GM23338 (cell line): ENCODE measurements at regions not wholly inside any gene's neighbourhood (a gene's known extent, or its start where the extent isn't known, plus 50 kb on each side); places are given as distances from the start of the nearest gene placed in this dataset.

Experiments used
- ATAC-seq: fragments of 200-7000 bp; cut with Tn5 transposase; 3 replicates; pipeline ENCODE4 v1.9.1; 2020
- DNase-seq: peaks from one replicate; pipeline ENCODE4 v3.0.0-alpha.2; 2015; ENCODE audit warnings: low spot score
- H2AFZ ChIP-seq: fragments of 200-600 bp; sonication (generic); 2 replicates; pipeline ENCODE4 v1.8.0; 2016; ENCODE audit warnings: antibody characterized with exemption, mild to moderate bottlenecking, moderate library complexity
- H3F3A ChIP-seq: fragments of 200-600 bp; sonication (generic); replicated peaks from 2 replicates; pipeline ENCODE4 v1.8.0; 2017; ENCODE audit warnings: antibody characterized with exemption, mixed run types, low read depth
- H3K27ac ChIP-seq: fragments of 200-600 bp; sonication (generic); 2 replicates; pipeline ENCODE4 v1.6.1; 2016; ENCODE audit warnings: low read depth
- H3K27me3 ChIP-seq: fragments of 200-600 bp; sonication (generic); 2 replicates; pipeline ENCODE4 v1.8.0; 2016; ENCODE audit warnings: mild to moderate bottlenecking, mixed run types, moderate library complexity; ENCODE audit not compliant: insufficient read depth
- H3K36me3 ChIP-seq: fragments of 200-600 bp; sonication (generic); 2 replicates; pipeline ENCODE4 v1.8.0; 2016; ENCODE audit warnings: mild to moderate bottlenecking; ENCODE audit not compliant: insufficient read depth
- H3K4me1 ChIP-seq: fragments of 200-600 bp; sonication (generic); 2 replicates; pipeline ENCODE4 v1.8.0; 2016; ENCODE audit warnings: mild to moderate bottlenecking, moderate library complexity; ENCODE audit not compliant: insufficient read depth
- H3K4me2 ChIP-seq: fragments of 200-600 bp; sonication (generic); 2 replicates; pipeline ENCODE4 v1.7.1; 2017; ENCODE audit warnings: mixed run types
- H3K4me3 ChIP-seq: fragments of 200-600 bp; sonication (generic); 2 replicates; pipeline ENCODE4 v1.6.1; 2016; ENCODE audit warnings: mixed run types
- H3K79me2 ChIP-seq: fragments of 200-600 bp; sonication (generic); replicated peaks from 2 replicates; pipeline ENCODE4 v1.8.0; 2017; ENCODE audit warnings: mild to moderate bottlenecking; ENCODE audit not compliant: insufficient read depth
- H3K9me2 ChIP-seq: fragments of 200-600 bp; sonication (generic); 2 replicates; pipeline ENCODE4 v1.8.0; 2017; ENCODE audit not compliant: insufficient read depth
- H4K20me1 ChIP-seq: fragments of 200-600 bp; sonication (generic); replicated peaks from 2 replicates; pipeline ENCODE4 v1.8.0; 2017; ENCODE audit warnings: mild to moderate bottlenecking; ENCODE audit not compliant: insufficient read depth
- H3K27ac Mint-ChIP-seq: 2 replicates; pipeline ENCODE4 v1.8.0; 2020; ENCODE audit warnings: inconsistent platforms, mild to moderate bottlenecking, moderate library complexity, mixed read lengths
- H3K27me3 Mint-ChIP-seq: 3 replicates; pipeline ENCODE4 v1.8.0; 2022; ENCODE audit warnings: low read depth, mild to moderate bottlenecking, moderate library complexity, mixed read lengths, inconsistent platforms; ENCODE audit not compliant: insufficient read depth, poor library complexity
- H3K36me3 Mint-ChIP-seq: 3 replicates; pipeline ENCODE4 v1.8.0; 2021; ENCODE audit warnings: low read depth, mild to moderate bottlenecking, inconsistent platforms, moderate library complexity, mixed read lengths
- H3K4me1 Mint-ChIP-seq: 3 replicates; pipeline ENCODE4 v1.8.0; 2020; ENCODE audit warnings: mild to moderate bottlenecking, inconsistent platforms, mixed read lengths
- H3K4me3 Mint-ChIP-seq: 3 replicates; pipeline ENCODE4 v1.8.0; 2021; ENCODE audit warnings: moderate library complexity, mild to moderate bottlenecking, inconsistent platforms, mixed read lengths
- H3K9me3 Mint-ChIP-seq: 3 replicates; pipeline ENCODE4 v1.8.0; 2020; ENCODE audit warnings: moderate library complexity, mild to moderate bottlenecking, inconsistent platforms, mixed read lengths
- CREB1 ChIP-seq: fragments of 250-450 bp; sonication (Bioruptor Pico); IDR thresholded peaks from 2 replicates; pipeline ENCODE4 v1.5.0; 2020; ENCODE audit warnings: low read depth, mild to moderate bottlenecking, moderate library complexity
- ETS1 ChIP-seq: IDR thresholded peaks from 2 replicates; pipeline ENCODE4 v1.6.1; 2016; ENCODE audit warnings: antibody characterized with exemption
- JUNB ChIP-seq: IDR thresholded peaks from one replicate; pipeline ENCODE4 v1.6.1; 2016; ENCODE audit warnings: antibody characterized with exemption; ENCODE audit not compliant: unreplicated experiment
- NANOG ChIP-seq: IDR thresholded peaks from 2 replicates; pipeline ENCODE4 v1.6.1; 2016; ENCODE audit warnings: antibody characterized with exemption, borderline replicate concordance
- STAT1 ChIP-seq: IDR thresholded peaks from one replicate; pipeline ENCODE4 v1.6.1; 2016; ENCODE audit warnings: antibody characterized with exemption; ENCODE audit not compliant: unreplicated experiment
- ZNF114 ChIP-seq: fragments of 250-450 bp; sonication (Bioruptor Pico); IDR thresholded peaks from 2 replicates; pipeline ENCODE4 v1.5.0; 2020; ENCODE audit warnings: mild to moderate bottlenecking, moderate library complexity
- ZNF331 ChIP-seq: fragments of 250-450 bp; sonication (Bioruptor Pico); IDR thresholded peaks from 2 replicates; pipeline ENCODE4 v1.5.0; 2020; ENCODE audit warnings: low read depth, mild to moderate bottlenecking, moderate library complexity
- ZNF462 ChIP-seq: fragments of 250-450 bp; sonication (Bioruptor Pico); IDR thresholded peaks from 2 replicates; pipeline ENCODE4 v1.5.0; 2020; ENCODE audit warnings: mild to moderate bottlenecking, moderate library complexity

GRCh38 chr6:140917911-140918310, 1214.8 kb upstream of the GJE1 start:
- Histone ChIP-seq H3K4me1 (0 out of 2 replicates have a peak, but pooled peaks cover under 1% of the 10 kb centered on the region), H3K9me2 (no peaks in the 10 kb centered on the region), H3K27ac (no peak overlapping the region), H3K4me2 (no peak overlapping the region), H4K20me1 (no peaks in the 10 kb centered on the region), H3K36me3 (no peaks in the 10 kb centered on the region), H3F3A (no peaks in the 10 kb centered on the region), H3K4me3 (no peak overlapping the region), H3K27me3 (no peaks in the 10 kb centered on the region), H2AFZ (0 out of 2 replicates have a peak overlapping the region, but pooled peaks have one; percentile 29), H3K79me2 (no peaks in the 10 kb centered on the region)
- Mint-ChIP-seq H3K4me3 (no peak overlapping the region), H3K9me3 (peaks cover 2% of the 10 kb centered on the region; the same call in 1 of the 3 replicates), H3K36me3 (no peaks in the 10 kb centered on the region; the same call in 1 of the 3 replicates), H3K27ac (no peak overlapping the region), H3K4me1 (no peaks in the 10 kb centered on the region), H3K27me3 (peaks cover 3% of the 10 kb centered on the region)
- DNase-seq (no peak), ATAC-seq (no peak)
- TF ChIP-seq ZNF462 (CRISPR knock-in tag), result no peak
- TF ChIP-seq ETS1, result no peak
- TF ChIP-seq ZNF331 (CRISPR knock-in tag), result no peak
- no peak for TF ChIP-seq CREB1 (CRISPR knock-in tag)

- DNase-seq (no peak), ATAC-seq (no peak)
- Histone ChIP-seq H4K20me1 (no peaks in the 10 kb centered on the region), H3K4me3 (no peak overlapping the region), H3K27ac (no peak overlapping the region), H3K79me2 (no peaks in the 10 kb centered on the region), H2AFZ (no peak overlapping the region), H3K4me2 (no peak overlapping the region), H3K4me1 (peaks cover 6% of the 10 kb centered on the region; the same call in 1 of the 2 replicates), H3K9me2 (no peaks in the 10 kb centered on the region), H3K36me3 (no peaks in the 10 kb centered on the region), H3F3A (no peaks in the 10 kb centered on the region), H3K27me3 (no peaks in the 10 kb centered on the region)
- H3K27ac Mint-ChIP-seq, result no peak overlapping the region
- no peaks in the 10 kb centered on the region; the same call in 1 of the 3 replicates for H3K36me3 Mint-ChIP-seq
- H3K4me3 Mint-ChIP-seq, result no peak overlapping the region
- H3K27me3 Mint-ChIP-seq, result peaks cover 3% of the 10 kb centered on the region
- H3K9me3 Mint-ChIP-seq, result peaks cover 2% of the 10 kb centered on the region; the same call in 1 of the 3 replicates
- H3K4me1 Mint-ChIP-seq, result peaks cover 4% of the 10 kb centered on the region; the same call in 1 of the 3 replicates
- TF ChIP-seq STAT1 (no peak), NANOG (no peak), JUNB (no peak), ZNF114 (CRISPR knock-in tag) (no peak)
Observed at GRCh38 chr6:140915551-140915950, 1217.2 kb upstream of the GJE1 start.
